ENCODE measurements at regions not wholly inside any gene's neighbourhood (a gene's known extent, or its start where the extent isn't known, plus 50 kb on each side); places are given as distances from the start of the nearest gene placed in this dataset.
"Not testable (repeated sequence)": the region's sequence is repeated elsewhere in the genome, so short reads cannot be mapped to it uniquely, and the experiment has no call there.

DNA sequence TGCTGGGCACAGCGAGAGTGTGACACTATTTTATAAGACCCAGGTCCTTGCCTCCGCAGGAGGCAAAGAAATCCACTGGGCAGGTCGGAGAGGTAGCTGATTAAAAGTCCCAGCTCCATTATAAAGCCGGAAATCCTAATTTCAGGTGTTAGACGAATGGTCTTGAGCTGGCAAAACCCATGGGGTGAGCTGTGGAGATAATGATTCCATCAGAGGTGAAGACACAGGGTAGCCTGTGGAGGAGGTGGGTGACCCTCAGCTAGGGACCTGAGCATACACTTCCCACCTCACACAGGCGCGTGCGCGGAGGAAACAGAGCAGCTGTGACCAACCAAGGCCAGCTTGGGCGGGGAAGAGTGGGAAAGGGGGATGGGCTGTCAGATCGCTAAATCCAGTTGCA is 201.7 kb upstream of the CXCR4 start:
- DNase-seq, result no peak

DNA sequence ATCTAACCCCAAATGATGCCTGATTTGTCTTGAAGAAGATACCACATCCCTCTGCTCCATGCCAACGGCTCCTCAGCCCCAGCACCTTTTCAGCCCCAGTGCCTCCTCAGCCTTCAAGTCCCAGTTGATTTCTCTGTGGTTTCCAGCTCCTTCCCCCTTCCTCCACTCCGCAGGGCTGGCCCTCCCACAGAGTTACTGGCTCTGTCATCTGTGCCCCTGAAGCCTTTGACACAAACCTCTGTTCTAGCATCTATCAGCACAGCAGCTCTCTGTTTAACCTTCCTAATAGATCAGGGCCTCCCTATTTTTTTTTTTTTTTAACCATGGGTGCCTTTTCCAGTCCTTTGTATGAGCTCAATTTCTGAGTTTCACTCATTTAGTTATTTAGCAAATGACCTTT is 201.3 kb upstream of the CXCR4 start:
- DNase-seq, result no peak

DNA sequence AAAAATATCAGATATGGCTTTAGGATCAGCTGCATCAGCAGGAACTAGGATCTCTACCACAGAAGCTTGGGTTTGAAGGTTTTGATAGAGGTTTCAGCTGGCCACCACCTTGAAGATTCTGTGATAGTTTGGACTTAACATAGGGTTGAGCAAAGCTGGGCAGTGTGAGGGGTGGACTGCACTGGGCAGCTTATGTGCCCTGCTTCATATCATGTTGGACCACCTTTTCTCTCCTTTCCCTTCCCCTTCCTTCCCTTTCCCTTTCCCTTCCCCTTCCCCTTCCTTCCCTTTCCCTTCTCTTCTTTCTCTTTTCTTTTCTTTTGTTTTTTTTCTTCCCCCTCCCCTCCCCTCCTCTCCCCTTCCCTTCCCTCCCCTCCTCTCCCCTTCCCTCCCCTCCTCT is 196.3 kb upstream of the CXCR4 start:
- no peak for DNase-seq

DNA sequence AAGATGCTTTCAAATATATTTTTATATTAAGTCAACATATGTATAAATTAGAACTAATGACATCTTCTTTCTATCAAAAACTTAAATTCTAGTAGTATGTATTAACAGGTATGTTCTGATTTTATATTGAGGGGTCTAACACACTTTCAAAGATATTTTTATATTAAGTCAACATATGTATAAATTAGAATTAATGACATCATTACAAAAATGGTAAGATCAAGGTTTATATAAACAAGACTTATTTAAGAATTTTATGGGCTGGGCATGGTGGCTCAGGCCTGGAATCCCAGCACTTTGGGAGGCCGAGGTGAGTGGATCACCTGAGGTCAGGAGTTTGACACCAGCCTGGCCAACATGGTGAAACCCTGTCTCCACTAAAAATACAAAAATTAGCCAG is 194.6 kb upstream of the CXCR4 start:
- not testable (repeated sequence) for DNase-seq

DNA sequence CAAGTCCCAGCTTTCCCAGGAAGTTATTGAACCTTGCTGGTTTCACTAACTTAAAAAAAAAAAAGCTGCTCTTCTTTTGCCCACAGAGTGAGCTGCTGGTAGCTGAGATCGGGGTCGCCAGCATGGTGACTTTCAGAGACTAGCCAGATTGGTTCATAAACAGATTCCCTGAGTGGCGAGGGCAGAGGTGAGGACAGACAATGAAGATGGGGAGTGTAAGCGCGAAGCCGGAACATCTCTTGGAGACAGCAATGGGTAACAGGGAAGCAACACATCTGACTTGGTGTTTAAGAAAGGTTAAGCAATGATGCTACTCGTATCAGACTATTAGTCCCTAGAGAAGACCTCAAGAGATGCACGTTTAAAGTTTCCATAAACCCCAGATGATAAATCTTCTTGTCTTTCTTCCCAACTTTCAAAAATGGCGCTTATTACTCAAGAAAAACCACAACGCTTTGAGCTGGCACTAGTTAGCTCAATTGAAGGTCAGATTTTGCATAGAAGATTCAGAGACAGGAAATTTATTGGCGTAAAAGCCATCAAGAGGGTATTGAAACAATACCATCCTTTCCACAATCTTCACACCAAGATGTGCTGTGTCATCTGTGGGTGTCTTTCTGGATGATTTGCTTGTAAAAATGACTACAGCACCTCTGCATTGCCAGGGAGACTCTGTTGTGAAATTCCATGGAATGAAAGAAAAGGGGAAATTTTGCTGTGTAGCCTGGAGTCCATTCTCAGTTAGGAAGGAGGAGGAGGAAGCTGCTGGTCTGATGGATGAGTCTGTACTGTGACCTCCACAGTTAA is 193.1 kb upstream of the CXCR4 start:
- no peak for DNase-seq

DNA sequence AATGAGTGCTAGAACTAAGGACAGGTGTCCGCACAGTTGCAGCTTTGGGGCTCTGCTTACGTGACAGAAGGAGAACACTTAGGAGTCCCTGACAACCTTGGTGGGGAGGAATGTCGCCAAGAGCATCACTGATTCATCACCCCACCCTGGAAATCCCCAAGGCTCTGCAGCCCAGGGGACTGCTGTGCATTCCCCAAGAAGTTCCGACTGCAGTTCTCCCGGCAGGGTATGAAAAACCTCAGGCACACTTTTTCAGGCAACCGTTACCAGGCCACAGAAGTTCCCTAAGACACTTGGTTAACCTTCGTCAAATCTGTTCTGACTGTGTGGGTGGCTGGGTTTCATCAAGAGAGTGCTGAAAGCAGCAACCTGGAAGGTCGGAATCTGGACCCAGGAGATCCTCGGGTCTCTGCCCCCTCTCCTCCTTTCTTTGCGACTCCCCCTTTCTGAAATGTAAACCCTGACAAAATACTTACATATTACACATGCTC is 192.1 kb upstream of the CXCR4 start:
- DNase-seq, result no peak

DNA sequence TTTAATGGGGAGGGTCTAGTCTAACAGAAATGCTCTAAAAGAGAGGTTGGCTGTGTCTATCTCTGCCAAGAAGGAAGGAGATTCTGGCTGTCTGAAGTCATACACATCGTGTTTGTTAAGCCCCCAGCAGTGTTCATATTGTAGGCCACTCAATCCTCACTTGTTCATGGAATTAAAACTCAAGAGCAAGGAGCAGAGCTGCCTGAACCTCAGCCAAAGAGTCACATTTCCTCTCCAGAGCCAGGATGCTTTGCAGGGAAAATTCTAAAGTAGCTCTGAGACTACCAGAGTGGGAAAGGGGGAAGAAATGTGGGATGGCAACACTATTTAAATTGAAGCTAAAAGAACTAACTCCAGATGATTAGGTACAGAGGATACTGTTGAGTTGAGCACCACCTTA is 190.7 kb upstream of the CXCR4 start:
- DNase-seq, result no peak

DNA sequence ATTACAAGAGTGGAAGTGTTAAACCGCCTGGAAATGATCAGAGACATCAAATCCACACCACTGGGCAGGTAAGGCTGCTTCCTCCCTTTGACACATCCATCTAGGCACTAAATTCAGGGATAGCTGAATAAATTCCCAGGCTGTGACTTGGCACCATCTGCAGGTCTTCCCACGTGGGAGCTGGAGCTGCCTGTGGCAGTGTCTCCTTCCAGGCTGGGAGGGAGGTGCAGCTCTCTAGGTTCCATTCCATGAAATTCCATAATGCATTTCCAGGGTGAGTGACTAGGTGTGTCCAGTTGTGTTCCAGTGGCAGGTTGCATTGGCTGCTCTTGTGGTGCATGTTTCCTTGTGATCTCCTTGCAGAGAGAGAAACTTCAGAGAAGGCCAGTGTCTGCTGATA is 188.9 kb upstream of the CXCR4 start:
- DNase-seq, result no peak

DNA sequence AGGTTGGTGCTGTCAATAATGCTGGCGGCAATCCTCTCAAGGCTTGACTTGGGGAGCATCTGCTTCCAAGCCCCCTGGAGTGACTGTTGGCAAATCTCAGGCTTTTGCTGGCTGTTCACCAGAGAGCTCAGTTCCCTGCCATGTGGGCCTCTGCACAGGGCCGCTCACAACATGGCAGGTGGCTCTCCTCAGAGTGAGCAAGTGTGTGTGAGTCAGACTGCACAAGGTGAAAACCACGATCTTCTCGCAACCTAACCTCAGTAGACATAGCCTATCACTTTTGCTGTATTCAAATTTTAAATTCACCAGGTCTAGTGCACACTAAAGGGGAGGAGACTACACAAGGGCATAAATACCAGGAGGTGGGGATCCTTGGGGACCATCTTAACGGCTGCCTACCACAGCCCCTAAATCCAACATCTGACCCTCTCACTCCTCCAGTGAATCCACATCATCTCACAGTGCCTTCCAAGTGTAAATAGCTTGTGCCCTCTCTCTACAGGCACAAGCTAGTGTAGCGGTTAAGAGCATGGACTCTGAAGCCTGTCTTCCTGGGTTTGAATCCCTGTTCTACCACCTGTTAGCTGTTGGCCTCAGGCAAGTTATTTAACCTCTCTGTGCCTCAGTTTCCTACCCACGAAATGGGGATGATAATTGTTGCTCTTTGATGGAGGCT is 187.7 kb upstream of the CXCR4 start:
- DNase-seq, result peak; percentile 57

DNA sequence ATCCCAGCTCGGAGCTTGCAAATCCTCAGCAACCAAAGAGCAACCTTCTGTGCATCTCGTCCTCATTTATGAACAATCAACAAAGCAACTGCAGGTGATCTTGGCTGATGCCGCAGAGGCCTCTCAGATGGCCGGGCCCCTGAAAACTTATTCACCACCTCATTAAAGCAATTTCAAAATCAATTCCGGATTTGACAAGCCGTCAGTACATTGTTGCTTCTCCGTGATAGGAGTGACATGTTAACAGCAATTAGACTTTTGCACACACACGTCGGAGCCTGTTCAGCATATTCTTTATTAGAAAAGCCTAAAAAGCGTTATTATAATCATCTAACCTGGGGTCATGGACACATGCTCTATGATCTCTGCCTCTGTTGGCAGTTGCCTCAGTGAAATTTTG is 183.1 kb upstream of the CXCR4 start:
- no peak for DNase-seq

DNA sequence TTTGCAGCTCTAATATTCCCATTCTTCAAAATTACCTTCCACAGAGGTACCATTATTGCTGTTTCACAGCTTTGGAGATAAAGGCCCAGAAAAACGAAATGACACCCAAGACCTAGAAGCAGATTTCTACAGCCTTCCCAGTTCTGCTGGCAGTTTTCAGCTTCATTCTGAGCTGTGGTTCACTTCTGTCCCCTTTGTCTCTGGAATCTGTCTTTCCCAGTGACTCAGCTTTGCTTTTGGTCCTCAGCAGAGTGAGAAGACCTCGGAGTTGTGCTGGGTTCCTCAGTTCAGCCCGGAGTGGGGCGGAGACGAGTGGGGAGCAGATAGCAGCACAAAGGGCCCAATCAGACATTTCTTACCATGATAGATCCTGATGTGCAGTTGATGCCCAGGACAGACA is 180.7 kb upstream of the CXCR4 start:
- no peak for DNase-seq

DNA sequence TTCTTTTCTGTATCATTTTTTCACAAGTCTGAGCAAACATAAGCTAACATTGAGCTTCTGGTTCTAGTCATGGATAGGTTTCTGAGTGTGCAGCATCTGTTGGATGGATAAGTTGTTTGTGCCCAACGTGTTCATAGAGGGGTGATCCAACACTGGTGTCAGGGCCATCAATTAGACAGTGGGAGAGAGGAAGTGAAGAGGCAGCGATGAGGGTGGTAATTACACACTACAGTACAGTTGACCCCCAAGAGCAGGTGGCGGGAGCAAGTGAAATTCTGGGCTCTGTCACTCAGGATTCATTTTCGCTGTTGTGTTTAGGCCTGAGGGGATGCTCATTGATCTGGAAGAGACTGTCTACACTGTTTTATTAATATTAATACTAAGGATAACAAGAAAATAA is 180.0 kb upstream of the CXCR4 start:
- no peak for DNase-seq

DNA sequence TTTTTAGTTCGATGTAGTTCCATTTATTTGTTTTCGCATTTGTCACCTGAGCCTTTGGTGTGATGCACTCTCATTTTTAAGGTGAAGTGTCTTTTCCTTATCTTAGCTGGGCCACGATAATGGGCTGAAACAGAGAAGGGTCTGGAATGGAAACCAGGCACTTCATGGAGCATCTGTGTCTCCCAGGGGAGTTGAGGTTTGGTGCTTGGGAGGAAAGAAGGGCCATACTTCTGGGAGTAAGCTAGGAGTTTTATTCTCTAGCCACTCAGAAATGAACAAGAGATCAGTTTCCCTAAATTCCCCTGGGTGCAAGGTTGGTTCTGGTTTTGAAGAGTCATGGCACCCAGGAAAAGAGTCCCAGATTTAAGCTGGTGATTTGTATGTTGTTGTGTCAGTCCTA is 179.4 kb upstream of the CXCR4 start:
- no peak for DNase-seq

DNA sequence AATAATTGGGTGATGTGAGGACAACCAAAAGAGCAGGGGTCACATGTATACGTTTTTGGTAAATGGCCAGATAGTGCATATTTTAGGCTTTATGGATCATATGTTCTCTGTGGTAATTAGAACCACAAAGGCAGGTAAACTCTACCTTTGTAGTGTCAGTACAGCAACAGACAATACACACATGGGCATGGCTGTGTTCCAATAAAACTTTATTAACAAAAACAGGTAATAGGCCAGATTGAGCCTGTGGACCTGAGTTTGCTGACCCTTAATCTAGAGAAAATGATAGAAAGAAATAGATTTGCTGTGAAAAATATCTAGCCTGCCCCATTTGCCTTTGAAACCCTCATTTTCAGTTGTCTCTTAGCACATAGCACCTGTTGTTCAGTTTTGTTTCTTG is 177.2 kb upstream of the CXCR4 start:
- DNase-seq, result no peak

DNA sequence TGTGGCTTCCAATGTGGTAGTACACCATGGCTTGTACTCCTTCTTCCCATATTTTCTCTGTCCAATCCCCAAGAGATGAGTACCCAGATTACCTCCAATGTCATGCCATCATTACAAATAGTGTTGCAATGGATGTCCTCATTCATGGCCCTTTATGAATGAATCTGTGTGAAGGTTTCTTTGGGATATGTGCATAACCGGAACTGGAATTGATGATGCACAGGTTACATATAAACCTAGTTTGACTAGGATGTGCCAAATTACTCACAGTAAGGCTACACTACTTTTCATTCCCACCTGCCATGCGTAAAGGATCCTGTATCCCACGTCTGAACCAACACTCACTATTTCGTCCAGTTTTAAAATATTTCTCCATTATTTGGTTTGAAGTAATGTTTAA is 173.9 kb upstream of the CXCR4 start:
- DNase-seq, result no peak

DNA sequence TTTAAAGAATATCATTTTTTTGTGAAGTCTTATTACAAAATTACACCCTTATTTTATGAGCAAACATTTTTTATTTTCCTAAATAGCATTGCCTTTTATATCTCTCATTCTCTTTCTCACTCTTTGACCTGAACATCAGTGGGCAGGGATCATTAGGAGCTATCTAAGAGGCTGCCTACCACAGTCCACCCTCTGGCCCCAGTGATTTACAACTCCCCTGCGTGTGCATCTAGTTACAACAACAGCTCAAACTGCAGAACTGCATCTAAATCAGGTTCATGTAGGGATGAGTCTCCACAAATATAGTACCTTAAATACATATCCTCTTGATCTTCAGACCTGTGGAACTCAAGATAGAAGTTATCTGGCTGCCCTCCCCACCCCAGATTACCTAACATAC is 172.4 kb upstream of the CXCR4 start:
- no peak for DNase-seq

DNA sequence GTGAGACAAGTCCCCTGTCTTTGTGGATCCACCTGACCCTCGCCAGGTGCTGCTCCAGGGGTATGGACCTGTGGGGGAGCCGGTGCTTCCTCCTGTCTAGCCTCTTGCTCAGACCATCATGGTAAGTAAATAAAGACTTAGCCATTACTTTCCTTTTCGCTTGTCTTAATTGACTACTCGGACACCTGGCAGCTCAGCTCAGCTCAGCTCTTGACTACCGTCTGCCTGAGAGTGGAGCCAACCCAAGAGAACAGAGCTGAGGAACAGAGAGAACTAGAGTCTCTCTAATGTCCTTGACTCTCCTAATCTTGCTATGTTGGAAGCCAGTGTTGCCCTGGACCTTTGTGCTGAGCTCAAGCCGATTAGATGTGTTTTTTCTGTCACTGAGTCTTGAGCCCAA is 170.3 kb upstream of the CXCR4 start:
- DNase-seq, result no peak

DNA sequence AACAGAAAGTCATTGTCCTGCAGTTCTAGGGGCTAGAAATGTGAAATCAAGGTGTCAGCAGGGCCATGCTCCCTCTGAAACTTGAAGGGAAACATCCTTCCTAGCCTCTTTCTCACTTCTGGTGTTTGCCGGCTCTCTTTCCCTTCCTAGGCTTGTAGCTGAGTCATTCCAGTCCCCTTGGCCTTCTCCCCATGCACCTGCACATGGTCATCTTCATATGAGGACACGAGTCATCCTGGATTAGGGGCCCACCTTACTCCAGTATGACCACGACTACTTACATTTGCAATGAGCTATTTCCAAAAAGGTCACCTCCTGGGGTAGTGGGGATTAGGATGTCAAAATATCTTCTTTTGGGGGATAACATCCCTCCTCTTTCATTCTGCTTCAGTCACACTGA is 168.5 kb upstream of the CXCR4 start:
- DNase-seq, result no peak

DNA sequence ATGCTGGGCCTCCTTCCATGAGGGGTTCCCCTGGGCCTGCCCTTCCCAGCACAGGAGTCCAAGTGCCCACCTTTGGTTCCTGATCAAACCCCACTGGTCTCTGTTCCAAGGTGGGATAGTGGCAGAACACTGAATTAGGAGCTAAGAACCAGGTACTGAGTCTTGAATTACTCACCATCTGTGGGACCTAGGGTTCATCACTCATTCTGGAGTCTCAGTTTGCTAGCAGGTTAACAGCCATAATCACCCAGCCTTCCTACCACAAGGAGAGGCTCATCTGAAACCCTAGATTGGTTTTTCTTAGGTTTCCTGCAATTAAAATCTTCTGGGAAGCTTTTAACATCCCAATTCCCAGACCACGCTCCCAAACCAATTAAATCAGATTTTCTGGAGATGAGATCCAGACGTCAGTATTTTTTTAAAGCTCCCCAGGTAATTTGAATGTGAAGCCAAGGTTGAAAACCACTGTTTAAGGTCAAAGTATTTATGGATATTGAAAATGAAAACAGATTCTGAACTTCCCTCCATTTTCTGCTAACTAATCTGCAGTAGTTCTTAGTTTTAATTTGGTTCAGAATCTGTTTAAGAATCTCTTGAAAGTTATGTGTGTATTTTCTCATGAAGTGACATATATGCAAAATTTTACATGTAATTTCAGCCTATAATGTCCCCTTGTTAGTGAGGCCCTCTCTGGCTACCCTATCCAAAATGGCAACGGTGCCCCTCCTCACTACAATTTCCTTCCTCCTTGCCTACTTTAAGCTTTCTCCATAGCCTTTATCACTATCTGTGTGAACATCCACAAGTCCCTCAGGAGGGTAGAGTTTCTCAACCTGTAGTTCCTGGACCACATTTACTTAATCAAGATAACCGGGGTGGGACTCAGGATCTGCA is 166.5 kb upstream of the CXCR4 start:
- no peak for DNase-seq

DNA sequence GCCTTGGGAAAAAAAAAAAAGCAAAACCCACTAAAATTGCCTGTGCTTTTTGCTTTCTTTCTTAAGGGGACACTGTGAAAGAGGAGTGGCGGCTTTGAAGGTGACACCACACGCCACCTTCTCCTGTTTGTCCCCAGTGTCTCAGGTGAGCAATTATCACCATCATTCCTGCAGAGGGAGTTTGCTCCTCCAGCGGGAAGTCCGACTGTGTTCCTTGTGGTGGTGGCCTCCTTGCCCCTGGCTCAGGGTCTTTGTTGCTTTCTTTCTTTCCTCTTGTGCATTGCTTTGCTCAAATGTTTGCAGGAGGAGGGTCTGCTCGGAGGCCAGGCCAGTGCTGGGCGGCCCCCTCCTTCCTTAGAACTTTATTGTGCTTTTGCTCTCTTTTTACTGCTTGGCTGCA is 164.3 kb upstream of the CXCR4 start:
- no peak for DNase-seq

DNA sequence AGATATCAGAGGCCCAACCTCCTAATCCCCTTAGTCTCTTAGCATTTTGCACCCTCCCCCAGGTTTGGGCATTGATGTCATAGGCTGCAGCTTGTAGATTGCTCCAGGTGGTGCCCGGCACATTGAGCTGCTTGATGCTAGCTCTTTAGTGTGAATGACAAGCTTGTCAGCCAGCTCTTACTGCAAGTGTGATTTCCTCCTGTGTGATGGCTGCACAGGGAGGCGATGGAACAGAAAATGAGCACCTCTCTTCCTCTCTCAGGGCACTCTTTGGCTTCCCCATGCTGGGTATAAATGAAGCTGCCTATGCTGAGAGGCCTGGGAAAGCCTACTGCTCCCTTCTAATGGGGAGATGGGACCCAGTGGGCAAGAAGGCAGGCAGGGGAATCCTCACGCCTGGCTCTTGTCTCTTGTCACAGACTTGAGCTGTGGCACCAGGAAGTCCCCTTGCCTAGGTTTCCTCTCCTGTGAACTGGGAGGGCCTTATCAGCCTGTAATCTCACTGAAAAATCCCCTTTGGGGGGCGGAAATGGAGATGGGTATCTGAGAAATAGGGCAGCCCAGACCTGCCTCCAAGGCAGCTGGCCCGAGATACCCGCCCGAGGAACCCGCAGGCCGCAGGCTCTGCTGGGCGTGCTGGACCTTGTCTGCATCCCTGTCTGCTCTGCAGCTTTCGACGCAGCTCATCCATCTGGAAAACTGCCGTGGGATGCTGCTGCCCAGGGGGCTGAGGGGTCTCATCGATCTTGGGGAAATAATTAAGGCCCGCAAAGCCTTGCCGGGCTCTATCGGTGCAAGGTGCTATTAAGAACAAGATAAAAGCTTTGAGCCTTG is 163.5 kb upstream of the CXCR4 start:
- DNase-seq, result peak; percentile 7

DNA sequence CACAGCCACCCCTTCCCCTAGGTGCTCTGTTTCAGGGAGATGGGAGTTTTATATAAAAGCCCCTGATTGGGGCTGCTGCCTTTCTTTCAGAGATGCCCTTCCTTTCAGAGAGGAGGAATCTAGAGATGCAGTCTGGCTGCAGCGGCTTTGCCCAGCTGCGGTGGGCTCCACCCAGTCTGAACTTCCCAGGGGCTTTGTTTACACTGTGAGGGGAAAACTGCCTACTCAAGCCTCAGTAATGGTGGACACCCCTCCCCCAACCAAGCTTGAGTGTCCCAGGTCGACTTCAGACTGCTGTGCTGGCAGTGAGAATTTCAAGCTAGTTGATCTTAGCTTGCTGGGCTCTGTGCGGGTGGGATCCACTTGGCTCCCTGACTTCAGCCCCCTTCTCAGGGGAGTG is 148.4 kb upstream of the CXCR4 start:
- not testable (repeated sequence) for DNase-seq

DNA sequence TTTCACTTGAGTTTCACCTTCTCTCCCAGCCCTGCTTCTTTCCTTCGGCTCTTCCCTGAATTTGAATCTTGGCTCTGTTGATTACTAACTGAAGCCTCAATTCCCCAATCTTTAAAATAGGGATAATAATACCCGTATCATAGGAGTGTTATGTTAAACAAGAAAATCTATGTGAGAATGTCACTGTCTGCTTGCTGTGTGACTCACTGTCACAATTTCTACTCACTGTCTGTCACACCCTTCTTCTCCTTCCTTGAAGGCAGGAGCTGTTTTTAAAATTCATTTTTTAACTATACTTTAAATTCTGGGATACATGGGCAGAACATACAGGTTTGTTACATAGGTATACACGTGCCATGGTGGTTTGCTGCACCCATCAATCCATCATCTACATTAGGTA is 141.6 kb upstream of the CXCR4 start:
- no peak for DNase-seq
